ENCODE measurements at regions not wholly inside any gene's neighbourhood (a gene's known extent, or its start where the extent isn't known, plus 50 kb on each side); places are given as distances from the start of the nearest gene placed in this dataset.
"Not testable (repeated sequence)": the region's sequence is repeated elsewhere in the genome, so short reads cannot be mapped to it uniquely, and the experiment has no call there.

DNA sequence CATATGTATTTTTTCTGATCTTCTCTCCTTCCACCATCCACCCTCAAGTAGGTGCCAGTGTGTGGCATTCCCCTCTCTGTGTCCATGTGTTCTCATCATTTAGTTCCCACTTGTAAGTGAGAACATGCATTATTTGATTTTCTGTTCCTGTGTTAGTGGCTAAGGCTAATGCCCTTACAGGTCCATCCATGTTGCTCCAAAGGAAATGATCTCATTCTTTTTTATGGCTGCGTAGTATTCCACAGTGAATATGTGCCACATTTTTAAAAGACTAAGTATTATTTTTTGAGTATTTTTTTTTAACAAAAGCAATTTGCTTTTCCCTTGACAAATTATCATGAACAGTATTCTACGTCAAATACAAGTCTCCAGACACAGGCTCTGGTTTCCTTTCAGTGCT, 86.4 kb upstream of the ZNF746 start:
- in situ Hi-C loops (cut with HindIII; ENCODE audit: low pct_ligation_motif_present, low pct_unique_long_range_greater_than_20kb, low sequenced_read_pairs) = no loop called here

DNA sequence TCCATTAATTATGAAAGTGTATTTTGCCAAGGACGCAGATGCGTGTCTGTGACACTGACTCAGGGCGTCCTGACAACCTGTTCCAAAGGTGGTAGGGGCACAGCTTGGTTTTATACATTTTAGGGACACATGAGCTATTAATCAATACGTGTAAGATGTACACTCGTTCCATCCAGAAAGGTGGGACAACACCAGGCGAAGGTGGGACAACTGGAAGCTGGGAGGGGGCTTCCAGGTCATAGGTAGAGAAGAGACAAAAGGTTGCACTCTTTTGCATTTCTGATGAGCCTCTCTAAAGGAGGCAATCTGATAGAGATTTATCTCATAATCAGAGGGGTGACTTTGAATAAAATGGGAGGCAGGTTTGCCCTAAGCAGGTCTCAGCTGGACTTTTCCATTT, 82.7 kb upstream of the ZNF746 start:
- DNase-seq = no peak
- in situ Hi-C loops (cut with HindIII; ENCODE audit: low pct_ligation_motif_present, low pct_unique_long_range_greater_than_20kb, low sequenced_read_pairs) = no loop called here

More for the DNA sequence above, 86.4 kb upstream of the ZNF746 start:
- no peak for DNase-seq

- in situ Hi-C loops (cut with HindIII; ENCODE audit: low pct_ligation_motif_present, low pct_unique_long_range_greater_than_20kb, low sequenced_read_pairs); DNase-seq: not testable (repeated sequence)
Observed at GRCh38 chr7:149579365-149579764, 81.8 kb upstream of the ZNF746 start.

DNA sequence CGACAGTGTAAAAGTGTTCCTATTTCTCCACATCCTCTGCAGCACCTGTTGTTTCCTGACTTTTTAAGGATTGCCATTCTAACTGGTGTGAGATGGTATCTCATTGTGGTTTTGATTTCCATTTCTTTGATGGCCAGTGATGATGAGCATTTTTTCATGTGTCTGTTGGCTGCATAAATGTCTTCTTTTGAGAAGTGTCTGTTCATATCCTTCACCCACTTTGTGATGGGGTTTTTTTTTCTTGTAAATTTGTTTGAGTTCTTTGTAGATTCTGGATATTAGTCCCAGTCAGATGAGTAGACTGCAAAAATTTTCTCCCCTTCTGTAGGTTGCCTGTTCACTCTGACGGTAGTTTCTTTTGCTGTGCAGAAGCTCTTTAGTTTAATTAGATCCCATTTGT, 76.8 kb upstream of the ZNF746 start:
- DNase-seq; in situ Hi-C loops (cut with HindIII; ENCODE audit: low pct_ligation_motif_present, low pct_unique_long_range_greater_than_20kb, low sequenced_read_pairs): not testable (repeated sequence)

GRCh38 chr7:149573519-149573918, 75.9 kb upstream of the ZNF746 start:
- peak; percentile 16 for DNase-seq
- in situ Hi-C loops (cut with HindIII; ENCODE audit: low pct_ligation_motif_present, low pct_unique_long_range_greater_than_20kb, low sequenced_read_pairs) = no loop called here

GRCh38 chr7:149572920-149573319, 75.3 kb upstream of the ZNF746 start:
- in situ Hi-C loops (cut with HindIII; ENCODE audit: low pct_ligation_motif_present, low pct_unique_long_range_greater_than_20kb, low sequenced_read_pairs); DNase-seq: not testable (repeated sequence)

- no peak for DNase-seq
- in situ Hi-C loops (cut with HindIII; ENCODE audit: low pct_ligation_motif_present, low pct_unique_long_range_greater_than_20kb, low sequenced_read_pairs) = no loop called here
Observed at GRCh38 chr7:149570784-149571183, 73.2 kb upstream of the ZNF746 start.

- in situ Hi-C loops (cut with HindIII; ENCODE audit: low pct_ligation_motif_present, low pct_unique_long_range_greater_than_20kb, low sequenced_read_pairs) = no loop called here
- no peak for DNase-seq
Observed at GRCh38 chr7:149569726-149570422, 72.3 kb upstream of the ZNF746 start.

- in situ Hi-C loops (cut with HindIII; ENCODE audit: low pct_ligation_motif_present, low pct_unique_long_range_greater_than_20kb, low sequenced_read_pairs) = no loop called here
- DNase-seq = no peak
Observed at GRCh38 chr7:149569025-149569725, 71.6 kb upstream of the ZNF746 start.

- in situ Hi-C loops (cut with HindIII; ENCODE audit: low pct_ligation_motif_present, low pct_unique_long_range_greater_than_20kb, low sequenced_read_pairs) = no loop called here
- DNase-seq = no peak
Observed at GRCh38 chr7:149568218-149568617, 70.6 kb upstream of the ZNF746 start.

DNA sequence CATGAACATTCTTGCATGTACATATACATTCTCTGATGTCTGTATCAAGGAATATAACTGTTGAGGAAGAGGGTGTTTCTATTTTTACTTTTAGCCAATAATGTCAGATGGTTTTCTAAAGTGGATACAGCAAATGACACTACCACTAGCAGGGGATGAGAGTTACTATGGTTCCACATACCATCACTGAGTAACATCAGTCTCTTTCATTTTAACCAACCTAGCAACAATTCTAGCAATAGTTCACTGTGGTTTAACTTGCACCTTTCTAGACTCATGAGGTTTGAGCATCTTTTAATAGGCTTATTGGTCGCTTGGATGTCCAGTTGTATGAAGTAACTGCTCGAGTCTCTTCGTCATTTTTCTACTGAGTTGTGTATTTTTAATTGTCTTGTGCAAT, 68.5 kb upstream of the ZNF746 start:
- in situ Hi-C loops (cut with HindIII; ENCODE audit: low pct_ligation_motif_present, low pct_unique_long_range_greater_than_20kb, low sequenced_read_pairs) = no loop called here
- DNase-seq = no peak

DNA sequence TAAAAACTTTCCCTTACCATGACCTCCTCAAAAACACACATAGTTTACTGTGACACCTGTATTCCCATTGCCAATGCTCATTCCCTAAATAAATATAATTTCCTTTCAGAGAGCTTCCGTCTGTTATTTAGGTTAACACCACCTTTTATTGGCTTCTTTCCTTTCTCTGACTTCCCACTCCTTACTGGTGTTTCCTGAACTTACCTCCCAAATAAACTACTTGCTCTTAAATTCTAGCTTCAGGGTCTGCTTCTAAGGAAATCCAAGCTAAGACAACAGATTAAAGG, 67.4 kb upstream of the ZNF746 start:
- DNase-seq = no peak
- in situ Hi-C loops (cut with HindIII; ENCODE audit: low pct_ligation_motif_present, low pct_unique_long_range_greater_than_20kb, low sequenced_read_pairs) = no loop called here

DNA sequence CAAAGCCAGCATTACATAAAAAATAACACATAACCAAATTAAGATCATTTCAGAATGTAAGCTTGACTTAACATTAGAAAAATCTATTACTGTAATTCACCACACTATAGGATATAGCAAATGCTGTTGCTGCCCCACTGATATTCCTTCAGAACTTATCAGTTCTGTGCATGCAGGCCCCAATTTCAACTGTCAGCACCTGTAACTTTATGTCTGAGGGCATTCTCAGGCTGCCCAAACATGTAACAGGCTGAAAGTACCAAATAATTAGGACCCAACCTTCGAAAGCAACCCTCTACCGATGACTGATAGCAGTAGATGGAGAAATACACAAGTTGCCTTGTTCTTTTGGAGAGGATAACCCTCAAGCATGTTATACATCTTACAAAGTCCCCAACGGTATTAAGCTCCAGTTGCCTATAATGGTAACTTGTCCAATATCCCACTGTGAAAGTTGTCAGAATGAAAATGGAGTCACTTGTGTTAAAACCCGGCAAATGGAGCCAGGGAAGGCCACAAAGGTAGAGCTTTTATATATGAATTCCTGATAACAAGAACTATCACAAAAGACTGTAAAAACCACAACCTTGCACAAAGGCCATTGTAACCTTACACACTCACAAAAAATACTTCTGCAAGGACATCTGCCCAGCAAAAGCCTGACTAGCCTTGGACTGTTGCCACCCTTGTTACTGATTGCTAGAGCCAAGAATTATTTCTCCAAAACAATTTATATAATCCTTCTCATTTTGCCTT, 66.9 kb upstream of the ZNF746 start:
- in situ Hi-C loops (cut with HindIII; ENCODE audit: low pct_ligation_motif_present, low pct_unique_long_range_greater_than_20kb, low sequenced_read_pairs) = no loop called here
- no peak for DNase-seq

DNA sequence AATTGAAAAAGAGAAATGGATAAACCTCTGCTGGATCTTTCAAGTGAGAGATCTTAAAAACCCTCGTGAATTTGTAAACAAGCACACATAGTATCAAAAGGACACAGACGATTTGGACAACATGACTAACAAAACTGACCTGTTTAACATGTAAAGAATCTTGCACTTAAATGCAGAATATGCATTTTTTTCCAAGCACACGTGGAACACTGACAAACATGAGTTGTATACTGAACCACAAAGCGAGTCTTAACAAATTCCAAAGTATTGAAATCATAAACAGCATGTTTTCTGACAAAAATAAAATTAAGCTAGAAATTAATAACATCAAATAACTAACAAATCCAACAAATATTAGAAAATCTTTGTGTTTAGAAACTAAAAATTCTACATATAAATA, 65.0 kb upstream of the ZNF746 start:
- no peak for DNase-seq
- in situ Hi-C loops (cut with HindIII; ENCODE audit: low pct_ligation_motif_present, low pct_unique_long_range_greater_than_20kb, low sequenced_read_pairs) = no loop called here

DNA sequence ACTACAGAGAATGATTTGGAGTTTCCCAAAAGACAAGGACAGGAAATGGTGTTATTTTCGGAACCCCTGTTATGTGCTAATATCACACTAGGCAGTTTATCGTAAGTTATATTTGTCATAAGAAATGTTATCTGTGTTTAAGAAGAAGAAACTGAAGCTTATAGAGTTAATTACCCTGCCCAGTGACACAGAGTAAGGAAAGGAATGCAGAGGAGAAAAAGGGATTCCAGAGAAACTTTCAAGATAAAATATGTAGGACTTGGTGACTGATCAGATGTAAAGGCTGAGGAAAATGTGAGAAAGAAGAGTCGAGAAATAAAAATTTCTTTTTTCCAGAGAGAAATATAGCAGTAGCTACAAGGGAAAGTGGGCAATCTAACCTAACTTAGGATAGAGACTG, 63.5 kb upstream of the ZNF746 start:
- DNase-seq = no peak
- in situ Hi-C loops (cut with HindIII; ENCODE audit: low pct_ligation_motif_present, low pct_unique_long_range_greater_than_20kb, low sequenced_read_pairs) = no loop called here

- DNase-seq = no peak
- in situ Hi-C loops (cut with HindIII; ENCODE audit: low pct_ligation_motif_present, low pct_unique_long_range_greater_than_20kb, low sequenced_read_pairs) = no loop called here
Observed at GRCh38 chr7:149559711-149560110, 62.1 kb upstream of the ZNF746 start.

DNA sequence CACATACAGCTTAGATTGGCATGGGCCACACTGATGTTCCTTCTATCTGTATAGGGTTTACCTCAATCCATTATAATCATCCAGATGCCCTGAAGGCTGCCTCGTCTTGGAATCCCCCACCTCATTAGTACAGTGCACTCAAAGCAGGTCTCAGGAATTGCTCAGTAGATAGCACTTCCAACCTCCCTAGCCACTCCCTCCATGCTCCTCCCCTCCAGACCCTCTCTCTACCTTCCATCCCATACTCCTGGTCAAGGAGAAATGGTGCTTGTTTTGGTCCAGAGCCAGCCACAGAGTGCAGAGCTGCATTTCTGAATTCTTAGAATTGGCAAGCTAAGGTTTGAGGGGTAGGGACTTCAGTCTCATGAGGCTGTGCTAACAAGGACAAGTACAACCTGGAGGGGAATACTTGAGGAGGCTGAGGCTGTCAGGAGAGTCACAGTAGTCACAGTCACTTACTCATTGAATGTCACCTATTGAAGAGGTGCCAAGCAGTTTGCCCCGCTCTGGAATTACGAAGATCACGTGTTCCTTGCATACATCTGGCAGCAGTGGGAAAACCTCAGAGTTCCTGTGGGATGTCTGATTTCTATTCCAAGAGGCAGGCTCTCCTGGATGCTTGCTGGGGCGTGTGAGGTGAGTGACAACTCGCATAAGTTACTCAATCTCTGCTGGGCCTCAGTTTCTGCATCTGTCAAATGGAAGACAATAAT, 60.7 kb upstream of the ZNF746 start:
- no peak for DNase-seq
- in situ Hi-C loops (cut with HindIII; ENCODE audit: low pct_ligation_motif_present, low pct_unique_long_range_greater_than_20kb, low sequenced_read_pairs) = no loop called here

GRCh38 chr7:149556525-149556924, 58.9 kb upstream of the ZNF746 start:
- in situ Hi-C loops (cut with HindIII; ENCODE audit: low pct_ligation_motif_present, low pct_unique_long_range_greater_than_20kb, low sequenced_read_pairs); DNase-seq: not testable (repeated sequence)

DNA sequence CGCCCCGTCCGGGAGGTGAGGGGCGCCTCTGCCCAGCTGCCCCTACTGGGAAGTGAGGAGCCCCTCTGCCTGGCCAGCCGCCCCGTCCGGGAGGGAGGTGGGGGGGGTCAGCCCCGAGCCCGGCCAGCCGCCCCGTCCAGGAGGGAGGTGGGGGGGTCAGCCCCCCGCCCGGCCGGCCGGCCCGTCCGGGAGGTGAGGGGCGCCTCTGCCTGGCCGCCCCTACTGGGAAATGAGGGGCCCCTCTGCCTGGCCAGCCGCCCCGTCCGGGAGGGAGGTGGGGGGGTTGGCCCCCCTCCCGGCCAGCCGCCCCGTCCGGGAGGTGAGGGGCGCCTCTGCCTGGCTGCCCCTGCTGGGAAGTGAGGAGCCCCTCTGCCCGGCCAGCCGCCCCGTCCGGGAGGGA, 57.2 kb upstream of the ZNF746 start:
- in situ Hi-C loops (cut with HindIII; ENCODE audit: low pct_ligation_motif_present, low pct_unique_long_range_greater_than_20kb, low sequenced_read_pairs) = not testable (repeated sequence)

More for the DNA sequence above, 57.2 kb upstream of the ZNF746 start:
- DNase-seq = not testable (repeated sequence)

All from ACHN (cell line).